SU-DHL-6 (cell line): ENCODE measurements at regions not wholly inside any gene's neighbourhood (a gene's known extent, or its start where the extent isn't known, plus 50 kb on each side); places are given as distances from the start of the nearest gene placed in this dataset.

Experiments used
- H2AFZ ChIP-seq: fragments of 200-600 bp; sonication (generic); 2 replicates; pipeline ENCODE4 v1.6.1; 2014; ENCODE audit warnings: low read depth, mild to moderate bottlenecking, moderate library complexity, mixed read lengths, antibody characterized with exemption, low read length; ENCODE audit not compliant: severe bottlenecking
- H3F3A ChIP-seq: fragments of 200-600 bp; shearing (Covaris generic); 2 replicates; pipeline ENCODE4 v1.6.0; 2016; ENCODE audit warnings: antibody characterized with exemption, mild to moderate bottlenecking; ENCODE audit not compliant: insufficient read depth
- H3K27ac ChIP-seq: fragments of 200-600 bp; sonication (generic); 2 replicates; pipeline ENCODE4 v1.5.1; 2016; ENCODE audit warnings: low read depth, mild to moderate bottlenecking, low read length, moderate library complexity, mixed read lengths
- H3K27me3 ChIP-seq: fragments of 200-600 bp; sonication (generic), shearing (Covaris generic); 2 replicates; pipeline ENCODE4 v1.6.0; 2014; ENCODE audit warnings: mild to moderate bottlenecking, low read length
- H3K36me3 ChIP-seq: fragments of 200-600 bp; sonication (generic); 2 replicates; pipeline ENCODE4 v1.6.1; 2014; ENCODE audit warnings: mild to moderate bottlenecking, low read length, mixed read lengths
- H3K4me2 ChIP-seq: fragments of 300-600, 200-600 bp; shearing (Covaris generic), sonication (generic); 2 replicates; pipeline ENCODE4 v1.6.0; 2014; ENCODE audit warnings: low read length, low read depth, mild to moderate bottlenecking; ENCODE audit not compliant: poor library complexity, severe bottlenecking
- H3K4me3 ChIP-seq: fragments of 200-600 bp; sonication (generic); 2 replicates; pipeline ENCODE4 v1.5.1; 2014; ENCODE audit warnings: antibody characterized with exemption, low read length, mild to moderate bottlenecking, mixed read lengths; ENCODE audit not compliant: insufficient read depth, poor library complexity, severe bottlenecking
- H3K79me2 ChIP-seq: fragments of 200-600 bp; sonication (generic); 2 replicates; pipeline ENCODE4 v1.6.1; 2014; ENCODE audit warnings: mild to moderate bottlenecking, low read length, moderate library complexity; ENCODE audit not compliant: insufficient read depth
- H3K9ac ChIP-seq: fragments of 200-600 bp; sonication (generic); 2 replicates; pipeline ENCODE4 v1.7.0; 2014; ENCODE audit warnings: mild to moderate bottlenecking, low read length
- H3K9me2 ChIP-seq: fragments of 200-600 bp; sonication (generic); replicated peaks from 2 replicates; pipeline ENCODE4 v1.6.1; 2014; ENCODE audit warnings: low read length; ENCODE audit not compliant: insufficient read depth
- H3K9me3 ChIP-seq: fragments of 200-600 bp; sonication (generic); 2 replicates; pipeline ENCODE4 v1.6.1; 2014; ENCODE audit warnings: low read length, mixed read lengths; ENCODE audit not compliant: insufficient read depth
- H4K20me1 ChIP-seq: fragments of 200-600 bp; sonication (generic); 2 replicates; pipeline ENCODE4 v1.6.1; 2014; ENCODE audit warnings: low read depth, mild to moderate bottlenecking, antibody characterized with exemption, low read length, moderate library complexity, mixed read lengths
- CTCF ChIP-seq: fragments of 200-600 bp; sonication (generic); IDR thresholded peaks from one replicate; pipeline ENCODE4 v1.5.1; 2017; ENCODE audit warnings: antibody characterized with exemption, mild to moderate bottlenecking, low read length, moderate library complexity; ENCODE audit not compliant: insufficient read depth, poor library complexity, severe bottlenecking
- EZH2phosphoT487 ChIP-seq: fragments of 200-600 bp; sonication (generic), shearing (Covaris generic); conservative IDR thresholded peaks from 2 replicates; pipeline ENCODE4 v1.6.1; 2018; ENCODE audit warnings: mild to moderate bottlenecking, antibody characterized with exemption, low read length, moderate library complexity, mixed read lengths

DNA sequence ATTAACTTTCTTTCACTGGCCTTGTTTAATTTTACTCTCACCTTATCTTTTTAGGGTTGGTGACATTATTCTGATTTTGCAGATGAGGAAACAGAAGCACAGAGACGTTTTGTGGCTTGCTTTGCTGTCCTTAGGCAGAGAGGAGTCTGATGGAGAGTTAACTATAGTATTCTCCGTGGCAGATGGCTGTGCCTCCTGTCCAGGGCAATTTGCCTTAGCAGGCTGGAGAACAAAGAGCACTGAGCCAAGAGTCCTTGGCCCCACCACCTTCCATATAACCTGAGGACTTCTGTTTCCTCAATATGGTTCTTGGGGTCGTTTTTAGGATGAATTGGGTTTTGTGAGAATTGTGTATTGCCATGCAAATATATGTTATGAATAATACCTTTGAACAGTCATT lies 71.4 kb upstream of the BACH2 start:
- no peaks in the 10 kb centered on the region for H3K27me3 ChIP-seq
- no peaks in the 10 kb centered on the region for H3F3A ChIP-seq
- no peaks in the 10 kb centered on the region for H3K9me3 ChIP-seq
- no peak for TF ChIP-seq CTCF
- no peak for TF ChIP-seq EZH2phosphoT487
- H3K27ac ChIP-seq = no peak overlapping the region
- H3K4me3 ChIP-seq = no peak overlapping the region
- H3K36me3 ChIP-seq = no peaks in the 10 kb centered on the region
- no peak overlapping the region for H2AFZ ChIP-seq
- H3K9me2 ChIP-seq = no peaks in the 10 kb centered on the region
- H3K9ac ChIP-seq = no peak overlapping the region
- no peaks in the 10 kb centered on the region for H3K79me2 ChIP-seq
- H3K4me2 ChIP-seq = no peak overlapping the region
- no peaks in the 10 kb centered on the region for H4K20me1 ChIP-seq

- Histone ChIP-seq H3K4me2 (no peak overlapping the region), H3K4me3 (no peak overlapping the region), H3K9ac (no peak overlapping the region), H3K79me2 (no peaks in the 10 kb centered on the region), H3K9me2 (no peaks in the 10 kb centered on the region), H2AFZ (no peak overlapping the region), H3K9me3 (no peaks in the 10 kb centered on the region), H3K27me3 (no peaks in the 10 kb centered on the region), H3F3A (no peaks in the 10 kb centered on the region), H3K36me3 (no peaks in the 10 kb centered on the region), H3K27ac (no peak overlapping the region), H4K20me1 (no peaks in the 10 kb centered on the region)
- TF ChIP-seq EZH2phosphoT487 (no peak), CTCF (no peak)
Observed at GRCh38 chr6:90365565-90366219, 69.0 kb upstream of the BACH2 start.

- no peaks in the 10 kb centered on the region for H3F3A ChIP-seq
- no peak overlapping the region for H3K4me3 ChIP-seq
- H3K4me2 ChIP-seq = no peak overlapping the region
- no peaks in the 10 kb centered on the region for H3K9me3 ChIP-seq
- H3K36me3 ChIP-seq = no peaks in the 10 kb centered on the region
- no peaks in the 10 kb centered on the region for H3K27me3 ChIP-seq
- no peaks in the 10 kb centered on the region for H4K20me1 ChIP-seq
- TF ChIP-seq CTCF = no peak
- TF ChIP-seq EZH2phosphoT487 = no peak
- H3K27ac ChIP-seq = no peak overlapping the region
- H3K9ac ChIP-seq = no peak overlapping the region
- H2AFZ ChIP-seq = no peak overlapping the region
- H3K9me2 ChIP-seq = no peaks in the 10 kb centered on the region
- H3K79me2 ChIP-seq = no peaks in the 10 kb centered on the region
Observed at GRCh38 chr6:90365002-90365401, 68.4 kb upstream of the BACH2 start.
